ENCODE measurements at regions not wholly inside any gene's neighbourhood (a gene's known extent, or its start where the extent isn't known, plus 50 kb on each side); places are given as distances from the start of the nearest gene placed in this dataset.

GRCh38 chr2:15712551-15713342 lies 121.1 kb downstream of the DDX1 start:
- no peak for ATAC-seq
- no peak for TF ChIP-seq PATZ1 (CRISPR knock-in tag; IDR thresholded peaks at IDR 0.05; ENCODE audit: borderline replicate concordance)

DNA sequence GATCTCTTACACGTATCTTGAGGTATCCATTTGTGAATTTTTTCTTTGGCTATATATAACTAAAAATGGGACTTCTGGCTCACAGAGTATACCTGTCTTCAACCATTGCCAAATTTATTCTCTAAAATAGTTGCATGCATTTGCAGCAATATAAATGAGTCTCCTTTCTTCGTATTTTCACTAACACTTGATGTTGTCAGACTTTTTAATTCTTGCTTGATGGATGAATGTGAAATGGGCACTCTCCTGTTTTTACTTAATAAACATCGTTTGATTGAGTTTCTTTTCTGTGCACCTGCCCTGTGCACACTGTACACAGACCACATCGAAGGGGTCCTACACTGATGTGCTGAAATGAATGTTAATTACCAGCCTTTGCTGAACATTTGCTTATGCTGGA lies 121.8 kb downstream of the DDX1 start:
- TF ChIP-seq TOX (CRISPR knock-in tag; IDR thresholded peaks at IDR 0.05; ENCODE audit: borderline replicate concordance) (no peak), POU6F1 (CRISPR knock-in tag; IDR thresholded peaks at IDR 0.05; ENCODE audit: borderline replicate concordance, low read depth) (no peak)
- ATAC-seq: no peak

DNA sequence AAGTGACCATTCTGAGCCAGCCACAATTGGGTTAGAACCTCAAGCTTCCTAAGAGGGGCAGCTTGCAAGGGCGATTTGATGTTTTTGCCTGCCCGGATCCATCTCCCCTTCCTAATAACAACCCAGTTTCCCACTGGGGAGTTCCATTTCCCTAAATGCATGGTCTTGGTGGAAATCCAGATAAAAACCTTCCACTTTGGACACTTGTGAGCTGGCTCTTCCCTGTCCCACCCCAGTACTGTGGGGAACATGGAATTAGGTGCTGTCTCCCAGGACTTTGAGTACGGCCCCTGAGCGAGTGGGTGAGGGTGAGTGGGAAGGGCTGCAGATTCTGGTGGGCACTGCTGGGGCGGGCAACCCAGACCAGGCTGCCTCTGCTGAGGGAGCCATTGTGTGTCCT lies 122.3 kb downstream of the DDX1 start:
- no peak for TF ChIP-seq ZNF70 (CRISPR knock-in tag; IDR thresholded peaks at IDR 0.05)
- TF ChIP-seq PPARA (CRISPR knock-in tag; IDR thresholded peaks at IDR 0.05; ENCODE audit: borderline replicate concordance): no peak
- no peak for TF ChIP-seq ZFP3 (CRISPR knock-in tag; IDR thresholded peaks at IDR 0.05)
- TF ChIP-seq TOX (CRISPR knock-in tag; IDR thresholded peaks at IDR 0.05; ENCODE audit: borderline replicate concordance): no peak
- no peak for TF ChIP-seq SNAI2 (CRISPR knock-in tag; IDR thresholded peaks at IDR 0.05)
- no peak for TF ChIP-seq CSDC2 (CRISPR knock-in tag; IDR thresholded peaks at IDR 0.05)
- no peak for TF ChIP-seq PATZ1 (CRISPR knock-in tag; IDR thresholded peaks at IDR 0.05; ENCODE audit: borderline replicate concordance)
- no peak for TF ChIP-seq ZFP30 (CRISPR knock-in tag; IDR thresholded peaks at IDR 0.05)
- TF ChIP-seq CREB5 (CRISPR knock-in tag; IDR thresholded peaks at IDR 0.05; ENCODE audit: low read depth): no peak
- no peak for ATAC-seq

- ATAC-seq: no peak
- TF ChIP-seq, protein P1, sequence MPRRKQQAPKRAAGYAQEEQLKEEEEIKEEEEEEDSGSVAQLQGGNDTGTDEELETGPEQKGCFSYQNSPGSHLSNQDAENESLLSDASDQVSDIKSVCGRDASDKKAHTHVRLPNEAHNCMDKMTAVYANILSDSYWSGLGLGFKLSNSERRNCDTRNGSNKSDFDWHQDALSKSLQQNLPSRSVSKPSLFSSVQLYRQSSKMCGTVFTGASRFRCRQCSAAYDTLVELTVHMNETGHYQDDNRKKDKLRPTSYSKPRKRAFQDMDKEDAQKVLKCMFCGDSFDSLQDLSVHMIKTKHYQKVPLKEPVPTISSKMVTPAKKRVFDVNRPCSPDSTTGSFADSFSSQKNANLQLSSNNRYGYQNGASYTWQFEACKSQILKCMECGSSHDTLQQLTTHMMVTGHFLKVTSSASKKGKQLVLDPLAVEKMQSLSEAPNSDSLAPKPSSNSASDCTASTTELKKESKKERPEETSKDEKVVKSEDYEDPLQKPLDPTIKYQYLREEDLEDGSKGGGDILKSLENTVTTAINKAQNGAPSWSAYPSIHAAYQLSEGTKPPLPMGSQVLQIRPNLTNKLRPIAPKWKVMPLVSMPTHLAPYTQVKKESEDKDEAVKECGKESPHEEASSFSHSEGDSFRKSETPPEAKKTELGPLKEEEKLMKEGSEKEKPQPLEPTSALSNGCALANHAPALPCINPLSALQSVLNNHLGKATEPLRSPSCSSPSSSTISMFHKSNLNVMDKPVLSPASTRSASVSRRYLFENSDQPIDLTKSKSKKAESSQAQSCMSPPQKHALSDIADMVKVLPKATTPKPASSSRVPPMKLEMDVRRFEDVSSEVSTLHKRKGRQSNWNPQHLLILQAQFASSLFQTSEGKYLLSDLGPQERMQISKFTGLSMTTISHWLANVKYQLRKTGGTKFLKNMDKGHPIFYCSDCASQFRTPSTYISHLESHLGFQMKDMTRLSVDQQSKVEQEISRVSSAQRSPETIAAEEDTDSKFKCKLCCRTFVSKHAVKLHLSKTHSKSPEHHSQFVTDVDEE (CRISPR knock-in tag; IDR thresholded peaks at IDR 0.05): no peak
- TF ChIP-seq ZNF8 (CRISPR knock-in tag; IDR thresholded peaks at IDR 0.05) (no peak), ARNTL (CRISPR knock-in tag; IDR thresholded peaks at IDR 0.05; ENCODE audit: borderline replicate concordance, low read depth) (no peak)
Measured at GRCh38 chr2:15714609-15715008, 122.9 kb downstream of the DDX1 start.

- no peak for ATAC-seq
- TF ChIP-seq, protein P1 (CRISPR knock-in tag; IDR thresholded peaks at IDR 0.05): no peak
- no peak for TF ChIP-seq SNAI2 (CRISPR knock-in tag; IDR thresholded peaks at IDR 0.05)
- no peak for TF ChIP-seq TCF4 (CRISPR knock-in tag; IDR thresholded peaks at IDR 0.05; ENCODE audit: borderline replicate concordance)
- TF ChIP-seq TOX (CRISPR knock-in tag; IDR thresholded peaks at IDR 0.05; ENCODE audit: borderline replicate concordance): no peak
- TF ChIP-seq PATZ1 (CRISPR knock-in tag; IDR thresholded peaks at IDR 0.05; ENCODE audit: borderline replicate concordance): no peak
- no peak for TF ChIP-seq CSRNP3 (CRISPR knock-in tag; IDR thresholded peaks at IDR 0.05)
- no peak for TF ChIP-seq PPARA (CRISPR knock-in tag; IDR thresholded peaks at IDR 0.05; ENCODE audit: borderline replicate concordance)
Measured at GRCh38 chr2:15715596-15715995, 123.9 kb downstream of the DDX1 start.
